Endothelial cell of umbilical vein (primary cell): ENCODE measurements at regions not wholly inside any gene's neighbourhood (a gene's known extent, or its start where the extent isn't known, plus 50 kb on each side); places are given as distances from the start of the nearest gene placed in this dataset.

Source experiments
- BruUV-seq: library from RNA; stranded (reverse); fragments of 400-500 nt; replicated peaks from 2 replicates; lab custom pipeline; 2021; lab: Mats Ljungman, UMichigan
- CTCF ChIA-PET: fragments of 300-600, 350-600 bp; sonication (Branson Sonifier 250); formaldehyde crosslinking; loops from one replicate; lab custom pipeline; 2021; ENCODE audit warnings: antibody characterized with exemption, inconsistent platforms; lab: Charles Lee
- POLR2A ChIA-PET: fragments of 300-600, 350-600 bp; sonication (Branson Sonifier 250); formaldehyde crosslinking; loops from one replicate; lab custom pipeline; 2021; ENCODE audit warnings: antibody characterized with exemption, inconsistent platforms; lab: Charles Lee
- DNase-seq: peaks from one replicate; pipeline ENCODE4 v3.0.0-alpha.2; 2011; ENCODE audit warnings: low read depth, low spot score
- FAIRE-seq: peaks from 2 replicates; lab custom pipeline; 2011; peaks lifted over from hg19 to GRCh38; lab: Jason Lieb, UNC
- H2AFZ ChIP-seq: 2 replicates; pipeline ENCODE4 v1.6.0; 2012; ENCODE audit warnings: low read depth, low read length, control low read depth, inconsistent platforms
- H3K27ac ChIP-seq: 2 replicates; pipeline ENCODE4 v1.5.1; 2011; ENCODE audit warnings: low read depth, mild to moderate bottlenecking, control low read depth, low read length, moderate library complexity; ENCODE audit not compliant: insufficient read depth
- H3K27me3 ChIP-seq, 2 experiments: 2 replicates each; pipeline versions ENCODE4 v1.6.0 to v1.6.1; 2011; ENCODE audit warnings: low read length in 2 of 2, mixed read lengths in 1 of 2; ENCODE audit not compliant: control insufficient read depth in 2 of 2, insufficient read depth in 2 of 2
- H3K36me3 ChIP-seq, 2 experiments: 2 replicates in 1 of 2; 3 replicates in 1 of 2; pipeline ENCODE4 v1.5.1; 2011; ENCODE audit warnings: low read length in 2 of 2, mild to moderate bottlenecking in 1 of 2, moderate library complexity in 1 of 2; ENCODE audit not compliant: control insufficient read depth in 2 of 2, insufficient read depth in 2 of 2; ENCODE audit errors: extremely low read depth in 1 of 2
- H3K4me1 ChIP-seq: 3 replicates; pipeline ENCODE4 v1.5.1; 2011; ENCODE audit warnings: mild to moderate bottlenecking, low read length; ENCODE audit not compliant: control insufficient read depth, insufficient read depth; ENCODE audit errors: extremely low read depth
- H3K4me2 ChIP-seq: 2 replicates; pipeline ENCODE4 v1.6.1; 2011; ENCODE audit warnings: low read length, control low read depth, mixed read lengths; ENCODE audit not compliant: insufficient read depth
- H3K4me3 ChIP-seq, 3 experiments: fragments of 200-600 bp in 1 of 3; sonication (generic), shearing (Covaris generic) in 1 of 3; replicated peaks in 1 of 3; 2 replicates each; pipeline ENCODE4 v1.5.1; 2011 to 2016; ENCODE audit warnings: control low read depth in 3 of 3, low read length in 3 of 3, mild to moderate bottlenecking in 2 of 3, inconsistent platforms in 1 of 3, low read depth in 1 of 3, moderate library complexity in 1 of 3; ENCODE audit not compliant: insufficient read depth in 1 of 3
- H3K79me2 ChIP-seq: 2 replicates; pipeline ENCODE4 v1.6.0; 2012; ENCODE audit warnings: low read length, inconsistent platforms; ENCODE audit not compliant: control insufficient read depth, insufficient read depth
- H3K9ac ChIP-seq: replicated peaks from 2 replicates; pipeline ENCODE3; 2011; ENCODE audit warnings: low read length, control low read depth; ENCODE audit not compliant: insufficient read depth; ENCODE audit errors: extremely low read depth
- H3K9me1 ChIP-seq: replicated peaks from 3 replicates; pipeline ENCODE4 v1.6.0; 2011; ENCODE audit warnings: mild to moderate bottlenecking, low read length; ENCODE audit not compliant: control insufficient read depth, insufficient read depth; ENCODE audit errors: extremely low read depth
- H3K9me3 ChIP-seq: replicated peaks from 2 replicates; pipeline ENCODE4 v1.5.1; 2012; ENCODE audit warnings: low read length, inconsistent platforms; ENCODE audit not compliant: control insufficient read depth, insufficient read depth
- H4K20me1 ChIP-seq: replicated peaks from 2 replicates; pipeline ENCODE3; 2011; ENCODE audit warnings: mild to moderate bottlenecking, low read length; ENCODE audit not compliant: control insufficient read depth, insufficient read depth; ENCODE audit errors: extremely low read depth
- EZH2 ChIP-seq: IDR thresholded peaks from 2 replicates; pipeline ENCODE4 v1.6.1; 2012; ENCODE audit warnings: borderline replicate concordance, low read depth, mild to moderate bottlenecking, moderate library complexity, low read length, inconsistent platforms; ENCODE audit not compliant: severe bottlenecking
- FOS ChIP-seq: IDR thresholded peaks from 2 replicates; pipeline ENCODE4 v1.6.1; 2011; ENCODE audit warnings: mild to moderate bottlenecking, low read length, moderate library complexity, borderline replicate concordance; ENCODE audit not compliant: insufficient read depth
- GATA2 ChIP-seq: IDR thresholded peaks from 2 replicates; pipeline ENCODE4 v1.7.0; 2011; ENCODE audit warnings: low read depth, mild to moderate bottlenecking, moderate library complexity, mixed read lengths, low read length; ENCODE audit not compliant: insufficient read length, insufficient read depth
- JUN ChIP-seq: IDR thresholded peaks from 2 replicates; pipeline ENCODE4 v1.6.1; 2011; ENCODE audit warnings: borderline replicate concordance, low read depth; ENCODE audit not compliant: insufficient read length, insufficient read depth
- MYC ChIP-seq: IDR thresholded peaks from one replicate; pipeline ENCODE4 v1.6.1; 2011; ENCODE audit warnings: mild to moderate bottlenecking, low read depth, low read length
- POLR2A ChIP-seq: IDR thresholded peaks from 2 replicates; pipeline ENCODE4 v1.6.1; 2012; ENCODE audit warnings: low read depth, mild to moderate bottlenecking, control low read depth, low read length
- POLR2AphosphoS5 ChIP-seq: IDR thresholded peaks from 2 replicates; pipeline ENCODE4 v1.6.1; 2012; ENCODE audit warnings: low read depth, mild to moderate bottlenecking, control low read depth, low read length, moderate library complexity; ENCODE audit not compliant: insufficient read depth
- dilution Hi-C: fragments of 300-500 bp; cut with MboI; formaldehyde crosslinking; loops from one replicate; pipeline ENCODE4 v1.15.0; 2019; ENCODE audit warnings: low sequenced_read_pairs; ENCODE audit not compliant: extremely low pct_ligation_motif_present
- intact Hi-C: fragments of 100-400 bp; cut with micrococcal nuclease; formaldehyde crosslinking; loops from one replicate; pipeline ENCODE4 v1.10.0; 2022
- TF ChIP-seq, protein P1 (sequence below): IDR thresholded peaks from 2 replicates; pipeline ENCODE4 v1.6.1; 2011; ENCODE audit not compliant: insufficient read depth, insufficient read length
- TF ChIP-seq, protein P2 (sequence below), 2 donors: IDR thresholded peaks; 1 replicate in 1 of 2; 2 replicates in 1 of 2; pipeline ENCODE4 v1.5.1; 2011; ENCODE audit warnings: low read length in 2 of 2, mild to moderate bottlenecking in 2 of 2, moderate library complexity in 2 of 2, control low read depth in 1 of 2, inconsistent platforms in 1 of 2, low read depth in 1 of 2; ENCODE audit not compliant: insufficient read depth in 1 of 2; ENCODE audit errors: extremely low read depth in 1 of 2

DNA sequence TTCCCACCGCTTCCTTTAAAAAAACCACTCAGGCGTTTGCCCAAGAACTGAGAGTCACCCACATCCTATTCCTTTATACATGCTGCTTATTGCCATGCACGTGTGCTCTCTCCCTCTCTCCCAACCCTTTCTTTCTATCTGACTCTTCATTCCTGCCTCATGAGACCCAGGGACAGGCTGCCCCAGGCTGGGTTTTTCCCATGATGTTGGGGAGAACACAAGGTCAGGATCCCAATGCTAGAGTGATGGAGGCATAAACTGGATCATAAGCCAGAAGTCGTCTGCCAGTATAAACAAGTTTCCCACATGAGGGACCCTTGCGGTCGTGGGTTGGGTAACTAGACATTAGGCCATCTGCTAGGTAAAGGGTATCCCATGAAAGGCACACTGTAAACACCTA is 64.9 kb downstream of the CD2 start:
- no peak overlapping the region for H3K9ac ChIP-seq
- intact Hi-C loops (no loop called here), dilution Hi-C loops (no loop called here)
- ChIA-PET POLR2A (no interaction called here), CTCF (interaction anchor here (0.7 to 1.7 kb wide), 3 partner anchors 14 to 94 kb away, joined by 3 to 8 read pairs (median 6); no protein-coding TSS in a partner anchor)
- H3K9me1 ChIP-seq: no peaks in the 10 kb centered on the region
- no peaks in the 10 kb centered on the region for H3K4me1 ChIP-seq
- H3K4me3 ChIP-seq: no peak overlapping the region
- BruUV-seq: no TSS peak
- no peaks in the 10 kb centered on the region for H3K9me3 ChIP-seq
- peaks cover 0 to 5% of the 10 kb centered on the region in 2 experiments for H3K27me3 ChIP-seq
- H2AFZ ChIP-seq: no peak overlapping the region
- FAIRE-seq: no peak
- no peak for DNase-seq
- H3K4me2 ChIP-seq: no peak overlapping the region
- TF ChIP-seq GATA2 (no peak), MYC (no peak), POLR2A (no peak), FOS (no peak), JUN (no peak), POLR2AphosphoS5 (no peak), EZH2 (no peak)
- TF ChIP-seq, protein P1, sequence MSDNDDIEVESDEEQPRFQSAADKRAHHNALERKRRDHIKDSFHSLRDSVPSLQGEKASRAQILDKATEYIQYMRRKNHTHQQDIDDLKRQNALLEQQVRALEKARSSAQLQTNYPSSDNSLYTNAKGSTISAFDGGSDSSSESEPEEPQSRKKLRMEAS: no peak
- TF ChIP-seq, protein P2, sequence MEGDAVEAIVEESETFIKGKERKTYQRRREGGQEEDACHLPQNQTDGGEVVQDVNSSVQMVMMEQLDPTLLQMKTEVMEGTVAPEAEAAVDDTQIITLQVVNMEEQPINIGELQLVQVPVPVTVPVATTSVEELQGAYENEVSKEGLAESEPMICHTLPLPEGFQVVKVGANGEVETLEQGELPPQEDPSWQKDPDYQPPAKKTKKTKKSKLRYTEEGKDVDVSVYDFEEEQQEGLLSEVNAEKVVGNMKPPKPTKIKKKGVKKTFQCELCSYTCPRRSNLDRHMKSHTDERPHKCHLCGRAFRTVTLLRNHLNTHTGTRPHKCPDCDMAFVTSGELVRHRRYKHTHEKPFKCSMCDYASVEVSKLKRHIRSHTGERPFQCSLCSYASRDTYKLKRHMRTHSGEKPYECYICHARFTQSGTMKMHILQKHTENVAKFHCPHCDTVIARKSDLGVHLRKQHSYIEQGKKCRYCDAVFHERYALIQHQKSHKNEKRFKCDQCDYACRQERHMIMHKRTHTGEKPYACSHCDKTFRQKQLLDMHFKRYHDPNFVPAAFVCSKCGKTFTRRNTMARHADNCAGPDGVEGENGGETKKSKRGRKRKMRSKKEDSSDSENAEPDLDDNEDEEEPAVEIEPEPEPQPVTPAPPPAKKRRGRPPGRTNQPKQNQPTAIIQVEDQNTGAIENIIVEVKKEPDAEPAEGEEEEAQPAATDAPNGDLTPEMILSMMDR (IDR thresholded peaks at IDR 0.05; ENCODE audit: extremely low read depth in 1 of 2, insufficient read depth in 1 of 2, low read depth in 1 of 2, low read length in 2 of 2): no peak
- H3K27ac ChIP-seq: no peak overlapping the region
- H3K79me2 ChIP-seq: no peaks in the 10 kb centered on the region
- H3K36me3 ChIP-seq: no peaks in the 10 kb centered on the region
- H4K20me1 ChIP-seq: no peaks in the 10 kb centered on the region
